Prostate gland (tissue), 2 donors: ENCODE measurements at regions not wholly inside any gene's neighbourhood (a gene's known extent, or its start where the extent isn't known, plus 50 kb on each side); places are given as distances from the start of the nearest gene placed in this dataset.

Experiments used
- DNase-seq: peaks from one replicate; pipeline ENCODE4 v3.0.0-alpha.2; 2019; ENCODE audit warnings: low spot score
- H3K27ac ChIP-seq, 2 donors: fragments of 200-600 bp; sonication (generic); 2 replicates each; pipeline ENCODE4 v1.5.1; 2017 to 2019
- H3K27me3 ChIP-seq: fragments of 200-600 bp; sonication (generic); replicated peaks from 2 replicates; pipeline ENCODE4 v1.5.1; 2019; ENCODE audit not compliant: insufficient read depth
- H3K36me3 ChIP-seq, 2 donors: fragments of 200-600 bp; sonication (generic); 1 replicate in 1 of 2; 2 replicates in 1 of 2; pipeline versions ENCODE4 v1.5.1 to v1.8.1; 2017 to 2019
- H3K4me1 ChIP-seq: fragments of 200-600 bp; sonication (generic); replicated peaks from 2 replicates; pipeline ENCODE4 v1.5.1; 2019
- H3K4me3 ChIP-seq, 2 donors: fragments of 200-600 bp; sonication (generic); 2 replicates each; pipeline ENCODE4 v1.5.1; 2017 to 2019
- H3K9me3 ChIP-seq: fragments of 200-600 bp; sonication (generic); 2 replicates; pipeline ENCODE4 v1.5.1; 2017
- CTCF ChIP-seq, 4 experiments: fragments of 200-600 bp in 2 of 4; fragments of 450-650 bp in 2 of 4; sonication (generic) in 2 of 4; IDR thresholded peaks; 1 replicate in 3 of 4; 2 replicates in 1 of 4; pipeline ENCODE4 v1.5.1; 2016 to 2019; ENCODE audit warnings: antibody characterized with exemption in 4 of 4, mild to moderate bottlenecking in 2 of 4, moderate library complexity in 2 of 4
- POLR2A ChIP-seq: fragments of 450-650 bp; IDR thresholded peaks from one replicate; pipeline ENCODE4 v1.6.1; 2016; ENCODE audit warnings: antibody characterized with exemption, mild to moderate bottlenecking
- POLR2AphosphoS5 ChIP-seq: sonication (generic); formaldehyde crosslinking; IDR thresholded peaks from one replicate; pipeline ENCODE4 v1.6.1; 2017; ENCODE audit warnings: antibody characterized with exemption
- WGBS: methylation state at CpG from one replicate; pipeline ENCODE4 v1.1.5; 2018; 5-methylcytosine and 5-hydroxymethylcytosine counted together
- intact Hi-C: fragments of 100-400 bp; cut with DNase I; formaldehyde crosslinking; loops from one replicate; pipeline ENCODE4 v1.14.2; 2022

GRCh38 chr3:101068876-101069606 lies 75.8 kb upstream of the ABI3BP start:
- no peaks in the 10 kb centered on the region for H3K4me1 ChIP-seq
- DNase-seq: no peak
- TF ChIP-seq CTCF (IDR thresholded peaks at IDR 0.05) (no peak), POLR2A (no peak), POLR2AphosphoS5 (no peak)
- H3K9me3 ChIP-seq: no peaks in the 10 kb centered on the region
- 34% methylated on average over 1 of the region's 1 CpG for WGBS
- H3K4me3 ChIP-seq: no peak overlapping the region
- H3K27me3 ChIP-seq: no peaks in the 10 kb centered on the region
- H3K36me3 ChIP-seq: no peaks in the 10 kb centered on the region
- H3K27ac ChIP-seq: no peak overlapping the region
- intact Hi-C loops: no loop called here

GRCh38 chr3:101066711-101067129 lies 73.5 kb upstream of the ABI3BP start:
- Histone ChIP-seq H3K4me3 (no peak overlapping the region), H3K27ac (no peak overlapping the region), H3K9me3 (no peaks in the 10 kb centered on the region), H3K4me1 (no peaks in the 10 kb centered on the region), H3K36me3 (no peaks in the 10 kb centered on the region), H3K27me3 (no peaks in the 10 kb centered on the region)
- DNase-seq: no peak
- intact Hi-C loops: no loop called here
- WGBS: 41% methylated on average over 1 of the region's 1 CpG
- TF ChIP-seq CTCF (IDR thresholded peaks at IDR 0.05): no peak
- TF ChIP-seq POLR2AphosphoS5: no peak
- no peak for TF ChIP-seq POLR2A

GRCh38 chr3:101065962-101066361 lies 72.7 kb upstream of the ABI3BP start:
- Histone ChIP-seq H3K36me3 (no peaks in the 10 kb centered on the region), H3K4me1 (no peaks in the 10 kb centered on the region), H3K9me3 (no peaks in the 10 kb centered on the region), H3K4me3 (no peak overlapping the region), H3K27me3 (no peaks in the 10 kb centered on the region), H3K27ac (no peak overlapping the region)
- intact Hi-C loops: no loop called here
- TF ChIP-seq POLR2A (no peak), CTCF (IDR thresholded peaks at IDR 0.05) (no peak), POLR2AphosphoS5 (no peak)
- 62% methylated on average over 3 of the region's 3 CpGs for WGBS
- DNase-seq: no peak

- DNase-seq: no peak
- Histone ChIP-seq H3K36me3 (no peaks in the 10 kb centered on the region), H3K27me3 (no peaks in the 10 kb centered on the region), H3K9me3 (no peaks in the 10 kb centered on the region), H3K4me3 (no peak overlapping the region), H3K4me1 (no peaks in the 10 kb centered on the region), H3K27ac (no peak overlapping the region)
- no peak for TF ChIP-seq POLR2A
- TF ChIP-seq CTCF (IDR thresholded peaks at IDR 0.05): no peak
- no peak for TF ChIP-seq POLR2AphosphoS5
- intact Hi-C loops: no loop called here
Observed at GRCh38 chr3:101063401-101063800, 70.2 kb upstream of the ABI3BP start.

GRCh38 chr3:101061312-101061711 lies 68.1 kb upstream of the ABI3BP start:
- no peaks in the 10 kb centered on the region for H3K9me3 ChIP-seq

More at GRCh38 chr3:101061312-101061711, 68.1 kb upstream of the ABI3BP start:
- intact Hi-C loops: no loop called here
- no peak for TF ChIP-seq POLR2A
- TF ChIP-seq CTCF (IDR thresholded peaks at IDR 0.05): no peak
- no peak for TF ChIP-seq POLR2AphosphoS5
- H3K4me1 ChIP-seq: no peaks in the 10 kb centered on the region
- no peak for DNase-seq
- no peaks in the 10 kb centered on the region for H3K36me3 ChIP-seq
- WGBS: 70% methylated on average over 1 of the region's 1 CpG
- no peaks in the 10 kb centered on the region for H3K27me3 ChIP-seq
- no peak overlapping the region for H3K27ac ChIP-seq
- no peak overlapping the region for H3K4me3 ChIP-seq
